ENCODE measurements at regions not wholly inside any gene's neighbourhood (a gene's known extent, or its start where the extent isn't known, plus 50 kb on each side); places are given as distances from the start of the nearest gene placed in this dataset.

DNA sequence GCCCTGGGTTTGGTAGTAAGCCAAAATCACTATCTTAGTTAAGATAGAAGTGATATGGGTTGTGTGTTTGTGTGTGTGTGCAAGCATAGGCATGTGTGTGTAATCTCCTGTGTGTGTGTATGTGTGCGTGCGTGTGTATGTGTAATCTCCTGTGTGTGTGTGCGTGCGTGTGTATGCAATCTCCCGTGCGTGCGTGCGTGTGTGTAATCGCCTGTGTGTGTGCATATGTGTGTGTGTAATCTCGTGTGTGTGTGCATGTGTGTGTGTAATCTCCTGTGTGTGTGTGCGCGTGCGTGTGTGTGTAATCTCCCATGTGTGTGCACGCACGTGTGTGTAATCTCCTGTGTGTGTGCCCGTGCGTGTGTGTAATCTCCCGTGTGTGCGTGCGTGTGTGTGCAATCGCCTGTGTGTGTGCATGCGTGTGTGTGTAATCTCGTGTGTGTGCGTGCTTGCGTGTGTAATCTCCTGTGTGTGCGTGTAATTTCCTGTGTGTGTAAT, 219.3 kb upstream of the GGTLC1 start:
- no peak overlapping the region for H3K4me3 ChIP-seq (ENCODE audit: low read length)
- no peak for DNase-seq (ENCODE audit: low read depth)
- TF ChIP-seq, protein P1, sequence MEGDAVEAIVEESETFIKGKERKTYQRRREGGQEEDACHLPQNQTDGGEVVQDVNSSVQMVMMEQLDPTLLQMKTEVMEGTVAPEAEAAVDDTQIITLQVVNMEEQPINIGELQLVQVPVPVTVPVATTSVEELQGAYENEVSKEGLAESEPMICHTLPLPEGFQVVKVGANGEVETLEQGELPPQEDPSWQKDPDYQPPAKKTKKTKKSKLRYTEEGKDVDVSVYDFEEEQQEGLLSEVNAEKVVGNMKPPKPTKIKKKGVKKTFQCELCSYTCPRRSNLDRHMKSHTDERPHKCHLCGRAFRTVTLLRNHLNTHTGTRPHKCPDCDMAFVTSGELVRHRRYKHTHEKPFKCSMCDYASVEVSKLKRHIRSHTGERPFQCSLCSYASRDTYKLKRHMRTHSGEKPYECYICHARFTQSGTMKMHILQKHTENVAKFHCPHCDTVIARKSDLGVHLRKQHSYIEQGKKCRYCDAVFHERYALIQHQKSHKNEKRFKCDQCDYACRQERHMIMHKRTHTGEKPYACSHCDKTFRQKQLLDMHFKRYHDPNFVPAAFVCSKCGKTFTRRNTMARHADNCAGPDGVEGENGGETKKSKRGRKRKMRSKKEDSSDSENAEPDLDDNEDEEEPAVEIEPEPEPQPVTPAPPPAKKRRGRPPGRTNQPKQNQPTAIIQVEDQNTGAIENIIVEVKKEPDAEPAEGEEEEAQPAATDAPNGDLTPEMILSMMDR (conservative IDR thresholded peaks at IDR 0.05; ENCODE audit: low read length), result no peak

DNA sequence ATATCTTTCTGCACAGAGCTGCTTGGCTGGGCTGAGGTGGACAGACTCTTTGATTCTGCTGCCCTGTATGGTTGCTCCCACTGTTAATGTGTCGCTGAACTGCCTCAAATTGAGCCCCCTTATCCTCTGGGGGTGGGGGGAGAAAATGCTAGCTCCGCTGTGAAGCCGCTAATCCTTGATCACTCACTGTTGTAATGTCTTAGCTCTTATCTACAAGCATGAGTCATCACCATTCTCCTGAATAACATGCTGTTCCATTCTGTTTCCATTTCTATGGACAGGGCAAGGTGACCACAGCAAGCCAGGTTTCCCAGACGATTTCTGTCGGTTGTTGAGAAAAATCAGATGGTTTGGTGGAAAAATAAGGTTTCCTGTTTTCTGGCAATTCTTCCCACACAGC, 218.4 kb upstream of the GGTLC1 start:
- DNase-seq (ENCODE audit: low read depth), result no peak
- TF ChIP-seq, protein P1 (conservative IDR thresholded peaks at IDR 0.05; ENCODE audit: low read length), result no peak

DNA sequence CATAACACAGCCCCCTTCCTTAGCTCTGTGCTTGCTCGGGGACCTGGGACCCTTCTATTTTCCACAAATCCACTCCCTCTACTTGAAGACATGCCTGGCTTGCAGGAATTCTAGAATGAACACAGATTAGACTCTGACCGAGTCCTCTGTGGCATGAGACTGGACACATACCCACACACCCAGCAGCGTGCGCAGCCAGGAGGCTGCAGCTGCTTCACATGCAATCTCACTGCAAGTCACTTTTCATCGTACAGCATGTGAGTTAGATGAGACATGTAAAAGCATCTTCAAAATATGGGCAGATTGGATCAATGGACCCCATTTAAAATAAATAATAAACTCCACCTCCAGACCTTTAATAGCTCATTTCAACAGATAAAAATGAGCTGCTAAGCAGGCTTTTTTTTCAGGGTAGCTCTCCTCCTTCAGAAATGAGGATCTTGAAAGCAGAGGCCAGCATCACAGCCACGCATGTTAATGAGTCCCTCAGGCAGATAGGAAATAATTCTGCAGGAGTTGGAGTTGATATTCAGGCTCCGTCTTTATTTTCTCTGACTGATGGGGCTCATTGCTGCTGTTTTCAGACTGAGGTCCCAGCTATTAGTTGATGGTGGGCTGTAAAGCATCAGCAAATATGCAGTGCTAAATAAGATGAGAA, 215.1 kb upstream of the GGTLC1 start:
- DNase-seq (ENCODE audit: low read depth), result no peak
- H3K4me3 ChIP-seq (ENCODE audit: low read length), result no peak overlapping the region
- TF ChIP-seq, protein P1 (conservative IDR thresholded peaks at IDR 0.05; ENCODE audit: low read length), result no peak

More for the DNA sequence above, 218.4 kb upstream of the GGTLC1 start:
- H3K4me3 ChIP-seq (ENCODE audit: low read length), result no peak overlapping the region

DNA sequence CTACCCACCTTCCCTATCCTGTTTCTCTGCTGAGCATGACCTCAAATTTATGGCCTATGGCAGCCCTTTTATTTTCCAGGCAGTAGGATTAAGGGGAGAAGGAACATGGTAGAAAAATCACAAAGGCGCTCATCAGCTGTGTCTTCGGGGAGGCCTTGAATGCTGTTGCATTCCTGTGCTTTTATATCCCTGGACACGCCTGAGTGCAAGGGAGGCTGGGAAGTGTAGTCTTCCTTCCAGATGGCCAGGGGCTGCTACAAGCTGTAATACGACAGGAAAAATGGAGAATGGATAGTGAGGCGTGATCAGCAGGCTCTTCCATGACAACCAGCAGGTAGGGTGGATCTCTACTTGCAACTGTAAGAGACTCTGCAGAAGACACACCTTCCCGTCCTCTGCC, 210.9 kb upstream of the GGTLC1 start:
- no peak for DNase-seq (ENCODE audit: low read depth)
- no peak overlapping the region for H3K4me3 ChIP-seq (ENCODE audit: low read length)
- TF ChIP-seq, protein P1 (conservative IDR thresholded peaks at IDR 0.05; ENCODE audit: low read length), result no peak

DNA sequence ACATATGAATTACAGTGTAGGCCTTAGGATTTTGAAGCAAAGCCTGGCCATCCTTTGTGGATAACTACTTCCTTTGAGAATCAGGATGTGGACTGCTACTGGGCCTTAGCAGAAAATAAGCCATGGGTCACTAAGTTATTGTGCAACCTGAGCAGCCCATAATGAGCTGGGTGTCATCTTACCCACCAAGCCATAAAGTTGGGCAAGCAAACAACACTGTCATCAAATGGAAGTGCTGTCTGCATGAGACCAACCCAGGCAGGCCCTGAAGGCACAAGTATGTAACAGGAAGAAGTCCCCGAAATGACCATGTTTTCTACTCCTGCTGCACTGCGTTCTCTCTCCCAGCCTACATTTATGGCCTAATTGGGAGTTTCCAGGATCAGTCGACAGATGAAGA, 205.6 kb upstream of the GGTLC1 start:
- H3K4me3 ChIP-seq (ENCODE audit: low read length), result no peak overlapping the region
- DNase-seq (ENCODE audit: low read depth), result no peak
- TF ChIP-seq, protein P1 (conservative IDR thresholded peaks at IDR 0.05; ENCODE audit: low read length), result no peak

DNA sequence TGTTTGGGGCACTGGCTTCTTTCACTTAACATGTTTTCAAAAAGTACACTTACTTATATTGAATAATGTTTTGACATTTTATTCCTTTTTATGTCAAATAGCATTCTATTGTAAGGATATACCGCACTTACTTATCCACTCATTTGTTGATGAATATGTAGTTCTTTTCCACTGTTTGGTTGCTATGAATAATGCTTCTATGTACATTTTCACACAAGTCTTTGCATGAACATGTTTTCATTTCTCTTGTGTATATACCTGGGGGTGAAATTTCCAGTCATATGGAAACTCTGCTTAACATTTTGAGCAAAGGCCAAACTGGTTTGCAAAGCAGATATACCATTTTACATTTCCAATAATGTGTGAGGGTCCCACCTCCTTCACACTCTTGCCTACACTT, 202.3 kb upstream of the GGTLC1 start:
- no peak for DNase-seq (ENCODE audit: low read depth)
- TF ChIP-seq, protein P1 (conservative IDR thresholded peaks at IDR 0.05; ENCODE audit: low read length), result no peak
- H3K4me3 ChIP-seq (ENCODE audit: low read length), result no peak overlapping the region

DNA sequence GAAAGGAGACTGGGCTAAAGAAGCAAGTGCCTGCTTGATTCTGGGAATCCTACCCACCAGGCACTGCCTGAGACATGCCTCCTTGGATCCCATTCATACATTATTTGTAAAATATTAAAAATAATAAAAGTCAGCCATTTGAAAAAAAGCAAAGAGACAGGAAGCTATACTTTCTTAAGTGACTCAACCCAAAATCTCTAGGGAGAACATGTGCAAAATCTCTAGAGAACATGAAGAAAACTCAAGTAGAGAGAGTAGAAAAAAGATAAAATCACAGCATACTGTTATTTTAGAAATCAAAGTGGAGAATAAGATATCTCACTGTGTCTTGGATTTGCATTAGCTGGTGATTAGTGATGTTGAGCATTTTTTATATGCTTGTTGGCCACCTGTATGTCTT, 197.2 kb upstream of the GGTLC1 start:
- H3K4me3 ChIP-seq (ENCODE audit: low read length), result no peak overlapping the region
- DNase-seq (ENCODE audit: low read depth), result no peak
- TF ChIP-seq, protein P1 (conservative IDR thresholded peaks at IDR 0.05; ENCODE audit: low read length), result no peak

Data from AG10803 (cell line).